ENCODE measurements at regions not wholly inside any gene's neighbourhood (a gene's known extent, or its start where the extent isn't known, plus 50 kb on each side); places are given as distances from the start of the nearest gene placed in this dataset.

DNA sequence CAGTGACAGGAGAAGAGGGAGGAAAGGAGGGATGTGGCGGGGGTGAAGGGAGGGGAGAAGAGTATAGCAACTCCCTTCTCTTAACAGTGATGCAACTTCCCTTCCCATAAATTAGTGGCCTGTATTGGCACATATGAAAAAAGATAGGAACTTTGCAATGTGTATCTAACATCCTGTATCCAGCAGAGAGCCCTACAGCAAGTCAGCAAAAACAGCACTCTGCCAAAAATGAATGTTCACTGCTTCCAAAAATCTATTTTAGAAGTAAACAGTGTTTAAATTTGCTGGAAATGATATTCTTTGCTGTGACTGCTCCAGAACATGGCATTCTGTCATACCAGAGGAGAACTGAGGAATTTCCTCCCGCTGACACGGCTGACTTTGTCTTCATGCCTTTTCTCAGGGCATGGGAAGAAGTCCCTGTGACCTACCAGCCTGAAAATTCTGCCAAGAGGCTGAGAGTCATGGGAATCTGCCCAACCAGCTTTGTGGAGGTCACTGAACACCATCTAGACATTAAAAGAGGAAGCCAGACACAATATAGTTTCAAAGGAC is 343.4 kb upstream of the RASGEF1B start:
- TF ChIP-seq CTCF (IDR thresholded peaks at IDR 0.05; ENCODE audit: low read length) = no peak
- no peak for TF ChIP-seq EZH2 (IDR thresholded peaks at IDR 0.05; ENCODE audit: borderline replicate concordance, low read length)

Data from OCI-LY1 (cell line).